GM19395 (cell line): ENCODE measurements at regions not wholly inside any gene's neighbourhood (a gene's known extent, or its start where the extent isn't known, plus 50 kb on each side); places are given as distances from the start of the nearest gene placed in this dataset.

Experiments
- ATAC-seq: cut with Tn5 transposase; IDR thresholded peaks from one replicate; pipeline ENCODE4 v1.9.1; 2021; ENCODE audit warnings: mild to moderate bottlenecking, moderate library complexity; ENCODE audit not compliant: unreplicated experiment

DNA sequence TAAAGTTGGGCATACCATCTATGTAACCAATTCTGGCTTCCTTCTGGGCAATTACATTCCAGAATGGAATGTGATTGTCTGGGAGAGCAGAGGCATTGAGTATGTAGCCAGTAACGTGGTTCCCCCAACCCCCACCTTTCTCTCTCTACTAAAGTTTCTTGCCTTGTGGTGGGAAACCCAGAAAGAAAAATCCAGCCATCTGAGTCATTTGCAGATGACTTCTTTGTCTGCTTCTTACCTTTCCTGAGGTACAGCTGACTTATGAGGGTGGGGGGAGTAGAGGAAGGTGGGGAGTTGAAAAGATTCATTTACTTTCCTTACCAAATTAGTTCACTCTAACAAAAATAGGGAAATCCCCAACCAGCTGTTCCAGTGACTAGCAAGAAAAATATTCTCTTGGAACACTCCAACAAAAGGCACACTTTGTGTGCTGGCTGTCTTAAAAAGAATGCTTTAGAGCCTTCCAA is 112.1 kb upstream of the FRMD6 start:
- no peak for ATAC-seq

DNA sequence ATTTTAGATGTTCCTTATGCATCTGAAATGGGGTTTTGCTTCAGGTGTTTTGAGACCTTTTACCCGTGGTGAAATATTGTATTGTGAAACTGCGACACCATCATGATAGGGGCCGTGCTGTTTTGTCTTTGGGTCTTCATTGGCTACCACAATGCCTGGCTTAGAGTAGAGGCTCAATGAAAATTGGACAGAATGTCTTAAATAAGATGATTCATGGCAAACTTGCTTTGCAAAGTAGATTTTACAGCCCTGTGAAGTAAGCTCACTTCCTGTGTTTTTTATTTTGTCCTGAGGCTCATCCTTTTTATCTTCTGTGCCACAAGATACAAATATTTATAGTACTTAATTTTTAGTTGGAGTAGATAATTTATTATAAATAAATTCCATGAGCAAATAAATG is 111.3 kb upstream of the FRMD6 start:
- ATAC-seq: no peak

DNA sequence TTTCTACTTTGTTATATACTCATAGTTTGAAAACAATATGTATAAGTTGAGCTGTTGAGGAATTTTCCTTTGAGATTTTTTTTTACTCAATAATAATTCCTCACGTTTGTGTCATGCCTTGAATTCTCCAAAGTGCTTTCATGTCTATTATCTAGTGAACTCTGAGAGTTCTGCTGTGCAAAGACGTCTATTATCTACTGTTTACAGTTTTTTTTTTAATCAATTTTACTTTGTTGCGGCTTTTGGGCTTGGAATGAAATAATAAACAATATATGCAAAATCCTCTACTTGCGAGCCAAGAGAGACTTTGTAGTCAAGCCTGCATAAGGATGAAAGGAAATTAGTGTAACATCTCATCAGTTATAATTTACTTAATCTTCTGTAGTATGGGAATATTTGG is 107.2 kb upstream of the FRMD6 start:
- no peak for ATAC-seq

GRCh38 chr14:51544901-51545300 is 106.8 kb upstream of the FRMD6 start:
- ATAC-seq: no peak

- no peak for ATAC-seq
These were observed 106.3 kb upstream of the FRMD6 start for GRCh38 chr14:51545396-51545795.

GRCh38 chr14:51546099-51546498 is 105.6 kb upstream of the FRMD6 start:
- no peak for ATAC-seq

- ATAC-seq: no peak
These were observed 105.0 kb upstream of the FRMD6 start for GRCh38 chr14:51546603-51547258.

- no peak for ATAC-seq
These were observed 104.5 kb upstream of the FRMD6 start for GRCh38 chr14:51547260-51547659.

- no peak for ATAC-seq
These were observed 104.0 kb upstream of the FRMD6 start for GRCh38 chr14:51547701-51548100.

- no peak for ATAC-seq
These were observed 103.5 kb upstream of the FRMD6 start for GRCh38 chr14:51548187-51548586.

DNA sequence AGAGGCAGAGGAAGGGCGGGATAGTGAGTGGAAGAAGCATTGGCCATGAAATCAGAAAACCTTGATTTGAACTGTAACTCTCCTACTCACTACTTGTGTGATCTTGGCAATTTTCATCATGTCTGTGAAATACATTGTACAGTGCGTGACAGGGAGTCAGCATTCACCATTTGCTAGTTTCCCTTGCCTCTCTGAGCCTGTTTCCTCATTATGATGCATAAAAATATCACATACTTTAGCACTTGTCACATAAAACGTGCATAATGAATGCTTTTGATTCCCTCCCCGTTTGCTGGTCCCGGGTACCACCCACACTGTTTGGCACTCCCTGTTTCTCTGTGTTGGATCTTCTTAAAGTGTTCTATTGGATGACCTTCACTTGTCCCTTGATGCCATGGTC is 101.1 kb upstream of the FRMD6 start:
- ATAC-seq: no peak

DNA sequence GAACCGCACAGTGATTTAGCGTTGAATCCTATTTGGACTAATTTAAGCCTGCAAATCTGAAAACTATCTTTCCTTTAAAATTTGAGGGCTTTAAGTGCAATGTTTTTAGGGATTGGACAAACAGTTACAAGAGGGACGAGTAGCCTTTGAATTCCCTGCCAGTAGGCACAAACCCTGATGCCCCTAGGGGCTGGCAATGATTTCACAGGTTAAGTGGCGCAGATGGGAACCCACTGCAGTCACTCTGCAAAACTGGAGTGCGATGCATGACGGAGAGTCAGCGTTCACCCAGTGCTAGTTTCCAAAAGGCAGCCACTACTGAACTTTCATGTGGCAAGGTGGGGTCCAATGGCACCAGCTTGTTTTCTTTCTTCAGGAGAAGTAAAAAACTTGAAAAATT is 99.4 kb upstream of the FRMD6 start:
- ATAC-seq: no peak

GRCh38 chr14:51552768-51553404 is 98.8 kb upstream of the FRMD6 start:
- no peak for ATAC-seq

DNA sequence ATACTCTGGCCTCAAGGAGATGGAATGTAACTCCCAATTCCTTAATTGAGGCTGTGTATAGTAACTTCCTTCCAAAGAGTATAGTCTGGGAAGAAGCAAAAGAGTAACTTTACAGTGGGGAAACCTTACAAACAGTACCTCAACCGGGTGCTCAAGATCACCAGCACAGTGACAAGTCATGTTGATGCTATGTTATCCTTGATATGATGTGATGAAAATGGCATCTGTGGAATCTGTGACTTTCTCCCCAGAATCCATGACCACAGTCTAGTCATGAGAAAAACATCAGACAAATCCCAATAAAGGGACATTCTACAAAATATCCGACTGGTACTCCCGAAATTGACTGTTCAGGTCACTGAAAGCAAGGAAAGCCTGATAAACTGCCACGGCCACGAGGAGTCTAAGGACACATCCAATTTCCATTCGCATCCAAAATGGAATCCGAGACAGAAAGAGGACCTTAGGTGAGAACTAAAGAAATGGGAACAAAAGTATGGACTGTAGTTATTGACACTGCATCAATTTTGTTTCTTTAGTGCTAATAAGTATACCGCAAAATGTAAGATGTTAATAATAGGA is 97.3 kb upstream of the FRMD6 start:
- ATAC-seq: no peak

DNA sequence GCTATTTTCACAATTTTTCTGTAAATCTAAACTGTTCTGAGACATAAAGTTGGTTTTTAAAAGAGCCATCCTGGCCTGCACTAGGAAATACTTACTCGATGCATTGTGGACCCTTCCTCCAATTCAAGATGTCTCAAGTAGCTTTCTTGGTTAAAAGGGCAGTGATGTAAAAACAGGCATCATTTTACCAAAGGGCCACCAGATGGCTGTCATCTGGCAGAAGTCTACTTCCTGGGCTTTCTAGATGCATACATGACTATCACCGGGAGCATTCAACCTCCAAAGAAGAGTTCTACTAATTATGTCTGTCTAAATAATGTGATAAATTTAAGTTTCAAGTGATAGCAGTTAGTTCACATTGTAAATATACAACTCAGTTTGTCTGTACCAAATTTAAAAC is 96.8 kb upstream of the FRMD6 start:
- no peak for ATAC-seq

GRCh38 chr14:51561141-51561540 is 90.6 kb upstream of the FRMD6 start:
- ATAC-seq: no peak

- ATAC-seq: no peak
These were observed 88.9 kb upstream of the FRMD6 start for GRCh38 chr14:51562816-51563215.

DNA sequence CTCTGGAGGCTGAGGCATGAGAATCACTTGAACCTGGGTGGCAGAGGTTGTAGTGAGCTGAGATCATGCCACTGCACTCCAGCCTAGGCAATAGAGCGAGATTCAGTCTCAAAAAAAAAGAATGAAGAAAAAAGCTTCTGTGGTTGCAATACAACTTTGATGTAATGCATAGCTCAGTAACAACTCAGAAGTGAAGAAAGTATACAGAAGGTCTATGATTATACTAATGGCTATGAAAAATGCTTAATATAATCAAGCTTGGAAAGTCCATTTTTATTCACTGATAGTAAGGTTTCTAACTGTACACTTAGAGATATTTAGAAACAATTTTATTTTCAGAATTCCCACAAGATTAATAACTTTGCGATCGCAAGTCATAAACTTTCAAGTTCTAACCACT is 88.2 kb upstream of the FRMD6 start:
- ATAC-seq: no peak

DNA sequence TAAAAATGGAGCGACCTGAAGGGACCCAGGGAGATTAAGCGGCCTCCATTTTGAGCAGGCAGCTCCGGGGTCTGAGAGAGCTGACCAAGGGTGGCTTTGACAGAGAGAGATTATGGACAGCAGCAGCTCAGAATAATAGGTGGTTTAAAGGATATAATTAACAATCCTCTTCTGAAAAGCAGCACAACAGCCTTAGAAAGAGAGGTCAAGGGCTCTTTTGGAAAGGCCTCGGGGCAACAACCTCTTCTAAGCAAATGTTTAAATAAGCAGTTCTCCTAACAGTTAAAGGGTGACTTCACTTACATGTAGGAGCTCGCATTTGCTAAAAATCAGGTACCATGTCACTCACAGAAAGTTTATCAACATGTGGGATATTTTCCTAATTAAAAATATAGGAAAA is 87.2 kb upstream of the FRMD6 start:
- ATAC-seq: no peak

DNA sequence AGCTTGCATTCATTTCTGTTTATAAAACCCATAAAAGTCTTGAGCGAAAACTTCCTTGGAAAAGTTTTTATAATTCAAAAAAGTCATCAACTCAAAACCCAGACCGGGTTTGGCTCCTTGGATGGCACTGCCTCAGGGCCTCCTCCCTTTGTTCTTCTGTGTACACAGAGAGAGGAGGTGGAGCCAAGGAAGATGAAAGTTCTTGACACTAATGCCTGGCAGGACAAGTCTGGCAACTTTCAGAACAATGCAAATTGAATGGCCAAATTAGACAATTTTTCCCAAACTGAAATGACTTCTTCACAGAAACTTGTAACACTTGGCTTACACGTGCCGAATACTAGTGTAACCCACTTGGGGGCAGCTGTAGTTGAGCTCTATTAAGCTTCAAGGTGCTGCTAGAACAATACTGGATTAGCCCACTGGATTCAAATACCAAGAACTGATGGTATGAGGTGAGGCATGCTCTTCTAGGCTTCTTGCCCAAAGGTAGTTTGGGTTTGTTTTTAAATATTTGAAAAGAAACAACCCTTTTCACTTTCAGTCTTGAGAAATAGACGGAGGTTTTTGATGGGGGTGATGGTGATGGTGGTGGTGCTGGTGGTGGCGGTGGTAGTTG is 86.6 kb upstream of the FRMD6 start:
- ATAC-seq: no peak

GRCh38 chr14:51566831-51567582 is 84.7 kb upstream of the FRMD6 start:
- ATAC-seq: no peak
